Neuronal stem cell (in vitro differentiated cells): ENCODE measurements at regions not wholly inside any gene's neighbourhood (a gene's known extent, or its start where the extent isn't known, plus 50 kb on each side); places are given as distances from the start of the nearest gene placed in this dataset.
"Not testable (repeated sequence)": the region's sequence is repeated elsewhere in the genome, so short reads cannot be mapped to it uniquely, and the experiment has no call there.

Experiments used
- DNase-seq: peaks from one replicate; pipeline ENCODE4 v3.0.0-alpha.2; 2013; ENCODE audit warnings: low spot score
- H2AFZ ChIP-seq: one replicate; pipeline ENCODE4 v1.6.1; 2013; ENCODE audit warnings: mild to moderate bottlenecking, low read length, inconsistent platforms
- H2AK5ac ChIP-seq: 2 replicates; pipeline ENCODE4 v1.6.1; 2013; ENCODE audit warnings: low read depth, mild to moderate bottlenecking, inconsistent platforms, low read length, moderate library complexity, mixed read lengths
- H2BK120ac ChIP-seq: 2 replicates; pipeline ENCODE4 v1.6.1; 2013; ENCODE audit warnings: low read depth, mild to moderate bottlenecking, inconsistent platforms, low read length, moderate library complexity, mixed read lengths
- H2BK12ac ChIP-seq: one replicate; pipeline ENCODE4 v1.6.1; 2013; ENCODE audit warnings: low read length, inconsistent platforms
- H2BK15ac ChIP-seq: 2 replicates; pipeline ENCODE4 v1.6.1; 2013; ENCODE audit warnings: mild to moderate bottlenecking, low read length, inconsistent platforms, mixed read lengths
- H2BK5ac ChIP-seq: one replicate; pipeline ENCODE4 v1.6.1; 2013; ENCODE audit warnings: inconsistent platforms, mild to moderate bottlenecking, low read length, moderate library complexity
- H3K14ac ChIP-seq: one replicate; pipeline ENCODE4 v1.6.1; 2013; ENCODE audit warnings: low read length, inconsistent platforms
- H3K18ac ChIP-seq: 2 replicates; pipeline ENCODE4 v1.6.1; 2013; ENCODE audit warnings: low read length, inconsistent platforms
- H3K23ac ChIP-seq: 2 replicates; pipeline ENCODE4 v1.6.1; 2013; ENCODE audit warnings: low read depth, mild to moderate bottlenecking, mixed read lengths, low read length, inconsistent platforms; ENCODE audit not compliant: poor library complexity
- H3K27ac ChIP-seq: replicated peaks from 3 replicates; pipeline ENCODE4 v1.5.1; 2013; ENCODE audit warnings: low read length, inconsistent platforms
- H3K27me3 ChIP-seq, 3 experiments: 2 replicates each; pipeline ENCODE4 v1.6.1; 2013; ENCODE audit warnings: low read length in 3 of 3, mild to moderate bottlenecking in 2 of 3, inconsistent platforms in 1 of 3, low read depth in 1 of 3, mixed read lengths in 1 of 3, moderate library complexity in 1 of 3; ENCODE audit not compliant: control insufficient read depth in 3 of 3, insufficient read depth in 3 of 3
- H3K36me3 ChIP-seq, 2 donors: replicated peaks in 1 of 2; 2 replicates each; pipeline ENCODE4 v1.6.1; 2013; ENCODE audit warnings: low read length in 2 of 2; ENCODE audit not compliant: control insufficient read depth in 2 of 2, insufficient read depth in 2 of 2
- H3K4ac ChIP-seq: 2 replicates; pipeline ENCODE4 v1.6.1; 2013; ENCODE audit warnings: inconsistent platforms, mild to moderate bottlenecking, low read length, moderate library complexity
- H3K4me1 ChIP-seq, 2 donors: 1 replicate in 1 of 2; 2 replicates in 1 of 2; pipeline ENCODE4 v1.6.1; 2013; ENCODE audit warnings: low read length in 2 of 2, low read depth in 1 of 2; ENCODE audit not compliant: control insufficient read depth in 2 of 2, insufficient read depth in 1 of 2
- H3K4me2 ChIP-seq: one replicate; pipeline ENCODE4 v1.6.1; 2013; ENCODE audit warnings: mild to moderate bottlenecking, low read length, inconsistent platforms; ENCODE audit not compliant: insufficient read depth, poor library complexity, severe bottlenecking
- H3K4me3 ChIP-seq, 2 donors: 2 replicates each; pipeline ENCODE4 v1.5.1; 2013; ENCODE audit warnings: low read length in 2 of 2, mild to moderate bottlenecking in 2 of 2, inconsistent platforms in 1 of 2, moderate library complexity in 1 of 2
- H3K79me1 ChIP-seq: one replicate; pipeline ENCODE4 v1.6.1; 2013; ENCODE audit warnings: low read depth, mild to moderate bottlenecking, inconsistent platforms, low read length, moderate library complexity
- H3K9ac ChIP-seq: one replicate; pipeline ENCODE4 v1.6.1; 2013; ENCODE audit warnings: mild to moderate bottlenecking, low read depth, low read length, inconsistent platforms; ENCODE audit not compliant: poor library complexity
- H3K9me3 ChIP-seq, 2 donors: replicated peaks in 1 of 2; 2 replicates each; pipeline versions ENCODE3 to v1.6.1; 2013; ENCODE audit warnings: low read length in 2 of 2, mild to moderate bottlenecking in 2 of 2, inconsistent platforms in 1 of 2, low read depth in 1 of 2, mixed read lengths in 1 of 2, moderate library complexity in 1 of 2; ENCODE audit not compliant: control insufficient read depth in 2 of 2, insufficient read depth in 1 of 2
- H4K8ac ChIP-seq: one replicate; pipeline ENCODE4 v1.6.1; 2013; ENCODE audit warnings: low read depth, mild to moderate bottlenecking, inconsistent platforms, low read length, moderate library complexity
- H4K91ac ChIP-seq: one replicate; pipeline ENCODE4 v1.6.1; 2013; ENCODE audit warnings: low read length, low read depth, mild to moderate bottlenecking, inconsistent platforms; ENCODE audit not compliant: poor library complexity
- WGBS, 2 donors: extraction: QIAGEN DNeasy Blood & Tissue Kit; methylation state at CpG; one replicate each; pipeline ENCODE4 v1.1.7; 2013; ENCODE audit warnings: missing lambda C conversion rate in 2 of 2, mixed read lengths in 1 of 2; ENCODE audit not compliant: insufficient read length in 2 of 2, insufficient replicate concordance in 1 of 2; ENCODE audit errors: extremely low coverage in 2 of 2; 5-methylcytosine and 5-hydroxymethylcytosine counted together

DNA sequence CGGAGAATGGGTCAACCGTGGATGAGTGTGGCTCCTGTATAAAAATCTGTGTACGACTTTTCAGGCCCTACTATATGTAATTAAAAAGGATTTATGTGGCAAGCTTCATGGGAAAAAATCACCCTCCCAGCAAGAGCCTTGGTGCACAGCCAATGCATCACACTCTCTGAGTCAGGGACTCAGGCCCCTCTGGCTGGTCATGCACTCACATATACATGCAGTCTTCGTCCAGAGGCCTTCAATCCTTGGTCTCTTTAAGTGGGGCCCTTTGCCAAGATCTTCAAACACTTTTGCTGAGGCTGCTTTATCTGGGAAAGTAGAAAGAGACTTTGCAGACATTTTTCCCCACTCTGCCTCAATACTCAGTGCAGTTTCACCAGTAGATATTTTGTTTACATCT, 311.4 kb upstream of the FSTL5 start:
- H3K9me3 ChIP-seq = no peaks in the 10 kb centered on the region
- no peak overlapping the region for H2BK5ac ChIP-seq
- H3K23ac ChIP-seq = no peak overlapping the region
- H3K4me1 ChIP-seq = no peaks in the 10 kb centered on the region
- no peak overlapping the region for H2BK12ac ChIP-seq
- H4K91ac ChIP-seq = no peak overlapping the region
- no peak overlapping the region for H3K18ac ChIP-seq
- H3K4ac ChIP-seq = no peak overlapping the region
- no peak overlapping the region for H2AK5ac ChIP-seq
- H2AFZ ChIP-seq = no peak overlapping the region
- no peak overlapping the region for H2BK15ac ChIP-seq
- H4K8ac ChIP-seq = no peak overlapping the region
- H2BK120ac ChIP-seq = no peak overlapping the region
- DNase-seq = no peak
- no CpG with 5 or more reads among the region's 4 CpGs for WGBS, 2 donors
- no peaks in the 10 kb centered on the region for H3K79me1 ChIP-seq
- H3K9ac ChIP-seq = no peak overlapping the region
- no peak overlapping the region for H3K14ac ChIP-seq
- no peak overlapping the region for H3K4me2 ChIP-seq
- H3K27me3 ChIP-seq = no peaks in the 10 kb centered on the region
- no peak overlapping the region for H3K27ac ChIP-seq
- no peak overlapping the region for H3K4me3 ChIP-seq
- no peaks in the 10 kb centered on the region for H3K36me3 ChIP-seq

DNA sequence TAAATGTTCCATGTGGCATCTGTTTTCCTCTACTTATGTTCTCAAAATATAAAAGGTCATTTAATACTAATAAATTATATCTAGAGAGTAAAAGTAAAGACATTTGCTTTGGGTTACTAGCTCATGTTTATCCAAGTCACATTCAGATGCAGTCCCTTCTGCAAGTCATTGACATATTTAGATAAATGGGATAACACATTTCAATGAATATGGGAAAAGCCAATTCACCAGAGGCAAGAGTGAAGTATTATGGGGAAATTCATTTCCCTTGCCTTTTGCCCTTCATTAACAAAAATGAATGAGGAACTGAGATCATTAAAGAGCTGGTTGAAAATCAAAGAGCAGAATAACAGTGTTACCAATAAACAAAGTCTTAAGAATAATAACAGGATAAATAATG, 306.2 kb upstream of the FSTL5 start:
- H4K8ac ChIP-seq = no peak overlapping the region

DNA sequence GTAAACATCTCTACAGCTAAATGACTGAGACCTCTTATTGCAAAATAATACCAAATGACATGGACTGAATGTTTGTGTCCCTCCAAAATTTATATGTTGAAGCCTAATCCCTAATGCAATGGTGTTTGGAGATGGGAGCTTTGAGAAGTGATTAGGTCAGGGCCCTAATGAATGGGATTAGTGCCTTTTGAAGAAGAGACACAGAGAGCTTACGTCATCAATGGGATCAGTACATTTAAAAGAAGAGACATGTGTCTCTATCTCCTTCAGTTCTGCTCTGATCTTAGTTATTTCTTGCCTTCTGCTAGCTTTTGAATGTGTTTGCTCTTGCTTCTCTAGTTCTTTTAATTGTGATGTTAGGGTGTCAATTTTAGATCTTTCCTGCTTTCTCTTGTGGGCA, 301.6 kb upstream of the FSTL5 start:
- not testable (repeated sequence) for H3K36me3 ChIP-seq, H3K23ac ChIP-seq, H3K4ac ChIP-seq, H2AK5ac ChIP-seq, H3K4me3 ChIP-seq, H2BK15ac ChIP-seq, H4K8ac ChIP-seq, H2AFZ ChIP-seq, H2BK5ac ChIP-seq, H3K79me1 ChIP-seq, H4K91ac ChIP-seq, H3K9me3 ChIP-seq, H3K27ac ChIP-seq, H3K4me1 ChIP-seq, DNase-seq, H3K9ac ChIP-seq, H3K27me3 ChIP-seq, H2BK120ac ChIP-seq, H2BK12ac ChIP-seq, H3K4me2 ChIP-seq, H3K14ac ChIP-seq, H3K18ac ChIP-seq
- WGBS, 2 donors = no CpG with 5 or more reads among the region's 1 CpG

More for the DNA sequence above, 306.2 kb upstream of the FSTL5 start:
- no peaks in the 10 kb centered on the region for H3K36me3 ChIP-seq
- H3K4ac ChIP-seq = no peak overlapping the region
- no peak overlapping the region for H3K23ac ChIP-seq
- H3K27ac ChIP-seq = no peak overlapping the region
- no peak overlapping the region for H2BK120ac ChIP-seq
- H3K9ac ChIP-seq = no peak overlapping the region
- H3K79me1 ChIP-seq = no peaks in the 10 kb centered on the region
- no peaks in the 10 kb centered on the region for H3K4me1 ChIP-seq
- no peak overlapping the region for H2BK12ac ChIP-seq
- H4K91ac ChIP-seq = no peak overlapping the region
- H3K4me2 ChIP-seq = no peak overlapping the region
- no peak overlapping the region for H3K4me3 ChIP-seq
- no peaks in the 10 kb centered on the region for H3K27me3 ChIP-seq
- no peak overlapping the region for H3K14ac ChIP-seq
- no peak overlapping the region for H2AFZ ChIP-seq
- DNase-seq = no peak
- H3K9me3 ChIP-seq = no peaks in the 10 kb centered on the region
- H3K18ac ChIP-seq = no peak overlapping the region
- no peak overlapping the region for H2BK15ac ChIP-seq
- H2BK5ac ChIP-seq = no peak overlapping the region
- H2AK5ac ChIP-seq = no peak overlapping the region

DNA sequence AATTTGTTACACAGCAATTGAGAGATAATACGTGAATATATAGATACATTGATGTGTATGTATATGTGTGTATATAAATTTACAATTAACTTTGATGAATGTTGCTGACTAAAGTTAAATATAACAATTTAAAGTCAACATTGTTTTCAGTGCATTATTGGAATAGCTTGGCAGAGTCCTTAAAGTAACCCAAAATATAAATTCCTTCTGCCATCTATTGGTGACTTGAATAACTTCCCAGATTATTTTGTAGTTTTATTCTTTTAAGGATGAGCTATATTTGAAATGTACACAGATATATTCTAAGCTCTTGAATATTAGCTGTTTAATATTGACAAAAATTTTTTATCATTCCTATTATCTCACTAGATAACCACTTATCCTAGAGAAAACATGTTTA, 298.2 kb upstream of the FSTL5 start:
- H3K27me3 ChIP-seq = no peaks in the 10 kb centered on the region
- no peak overlapping the region for H4K8ac ChIP-seq
- no peak overlapping the region for H4K91ac ChIP-seq
- no CpG with 5 or more reads among the region's 1 CpG for WGBS, 2 donors
- no peak overlapping the region for H2BK5ac ChIP-seq
- no peak for DNase-seq
- no peak overlapping the region for H3K27ac ChIP-seq
- no peak overlapping the region for H3K4me2 ChIP-seq
- no peak overlapping the region for H2BK120ac ChIP-seq
- no peak overlapping the region for H2BK12ac ChIP-seq
- H3K23ac ChIP-seq = no peak overlapping the region
- H3K4ac ChIP-seq = no peak overlapping the region
- H2AFZ ChIP-seq = no peak overlapping the region
- no peaks in the 10 kb centered on the region for H3K9me3 ChIP-seq
- no peak overlapping the region for H2BK15ac ChIP-seq
- no peak overlapping the region for H2AK5ac ChIP-seq
- H3K79me1 ChIP-seq = no peaks in the 10 kb centered on the region
- no peak overlapping the region for H3K14ac ChIP-seq
- H3K18ac ChIP-seq = no peak overlapping the region
- no peaks in the 10 kb centered on the region for H3K36me3 ChIP-seq
- peaks cover 0 to 3% of the 10 kb centered on the region in 2 donors for H3K4me1 ChIP-seq
- H3K4me3 ChIP-seq = no peak overlapping the region
- no peak overlapping the region for H3K9ac ChIP-seq
